Thyroid gland (tissue), 4 donors: ENCODE measurements at regions not wholly inside any gene's neighbourhood (a gene's known extent, or its start where the extent isn't known, plus 50 kb on each side); places are given as distances from the start of the nearest gene placed in this dataset.

Experiments used
- CTCF ChIP-seq, 6 experiments: fragments of 200-600 bp in 3 of 6; fragments of 450-650 bp in 3 of 6; sonication (generic) in 3 of 6; IDR thresholded peaks; one replicate each; pipeline ENCODE4 v1.5.1; 2016 to 2019; ENCODE audit warnings: antibody characterized with exemption in 6 of 6, mild to moderate bottlenecking in 2 of 6, inconsistent platforms in 1 of 6, moderate library complexity in 1 of 6
- POLR2A ChIP-seq, 2 donors: fragments of 450-650 bp; IDR thresholded peaks; one replicate each; pipeline ENCODE4 v1.6.1; 2017; ENCODE audit warnings: antibody characterized with exemption in 2 of 2, mild to moderate bottlenecking in 2 of 2, moderate library complexity in 1 of 2

- TF ChIP-seq CTCF (IDR thresholded peaks at IDR 0.05) (no peak), POLR2A (IDR thresholded peaks at IDR 0.05) (no peak)
Observed at GRCh38 chr5:147156012-147156411, 78.8 kb upstream of the STK32A start.
